Kidney epithelial cell (primary cell): ENCODE measurements at regions not wholly inside any gene's neighbourhood (a gene's known extent, or its start where the extent isn't known, plus 50 kb on each side); places are given as distances from the start of the nearest gene placed in this dataset.

ENCODE experiments used
- DNase-seq: peaks from one replicate; pipeline ENCODE4 v3.0.0-alpha.2; 2010; ENCODE audit warnings: low read depth
- H3K27me3 ChIP-seq: 2 replicates; pipeline ENCODE4 v1.6.0; 2011; ENCODE audit warnings: low read length; ENCODE audit not compliant: control insufficient read depth, insufficient read depth
- H3K36me3 ChIP-seq: 2 replicates; pipeline ENCODE4 v1.5.1; 2011; ENCODE audit warnings: low read length; ENCODE audit not compliant: control insufficient read depth, insufficient read depth
- H3K4me3 ChIP-seq: 2 replicates; pipeline ENCODE4 v1.5.1; 2011; ENCODE audit warnings: low read depth, mild to moderate bottlenecking, control low read depth, low read length
- CTCF ChIP-seq: IDR thresholded peaks from 2 replicates; pipeline ENCODE4 v1.5.1; 2011; ENCODE audit warnings: mild to moderate bottlenecking, moderate library complexity, low read length, control low read depth, inconsistent platforms; ENCODE audit not compliant: insufficient read depth, poor library complexity, severe bottlenecking

GRCh38 chr16:87132361-87133014 lies 184.7 kb downstream of the C16orf95 start:
- peaks cover 7% of the 10 kb centered on the region for H3K27me3 ChIP-seq
- no peak for DNase-seq

GRCh38 chr16:87133112-87133850 lies 183.9 kb downstream of the C16orf95 start:
- Histone ChIP-seq H3K36me3 (no peaks in the 10 kb centered on the region), H3K4me3 (no peak overlapping the region), H3K27me3 (peaks cover 6% of the 10 kb centered on the region)
- no peak for DNase-seq
- no peak for TF ChIP-seq CTCF

More at GRCh38 chr16:87132361-87133014, 184.7 kb downstream of the C16orf95 start:
- no peak overlapping the region for H3K4me3 ChIP-seq
- TF ChIP-seq CTCF: no peak
- H3K36me3 ChIP-seq: no peaks in the 10 kb centered on the region

GRCh38 chr16:87133966-87134627 lies 183.1 kb downstream of the C16orf95 start:
- no peak for DNase-seq
- Histone ChIP-seq H3K4me3 (no peak overlapping the region), H3K36me3 (no peaks in the 10 kb centered on the region), H3K27me3 (peaks cover 6% of the 10 kb centered on the region)
- no peak for TF ChIP-seq CTCF

DNA sequence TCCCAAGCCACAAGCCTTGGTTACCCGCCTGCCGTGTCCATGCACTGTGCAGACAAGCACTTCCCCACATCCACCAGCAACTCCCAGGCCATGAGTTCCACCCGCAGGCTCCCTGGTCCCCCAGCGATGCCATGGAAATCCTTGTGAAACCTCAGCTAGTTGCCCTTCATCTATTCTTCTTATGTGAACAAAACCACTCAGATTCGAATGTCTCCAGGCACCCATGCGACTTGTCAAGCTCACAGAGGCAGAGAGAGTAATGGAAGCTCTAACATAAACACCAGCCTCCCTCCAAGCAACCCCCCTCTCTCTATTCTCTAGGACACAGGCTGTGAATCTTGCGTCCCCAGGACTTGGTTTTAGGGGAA lies 182.6 kb downstream of the C16orf95 start:
- no peak for DNase-seq
- H3K36me3 ChIP-seq: no peaks in the 10 kb centered on the region
- TF ChIP-seq CTCF: no peak
- no peak overlapping the region for H3K4me3 ChIP-seq
- H3K27me3 ChIP-seq: peaks cover 6% of the 10 kb centered on the region

GRCh38 chr16:87135246-87136030 lies 181.8 kb downstream of the C16orf95 start:
- Histone ChIP-seq H3K27me3 (peaks cover 6% of the 10 kb centered on the region), H3K36me3 (no peaks in the 10 kb centered on the region), H3K4me3 (no peak overlapping the region)
- TF ChIP-seq CTCF: no peak
- DNase-seq: no peak
